ENCODE measurements at regions not wholly inside any gene's neighbourhood (a gene's known extent, or its start where the extent isn't known, plus 50 kb on each side); places are given as distances from the start of the nearest gene placed in this dataset.

DNA sequence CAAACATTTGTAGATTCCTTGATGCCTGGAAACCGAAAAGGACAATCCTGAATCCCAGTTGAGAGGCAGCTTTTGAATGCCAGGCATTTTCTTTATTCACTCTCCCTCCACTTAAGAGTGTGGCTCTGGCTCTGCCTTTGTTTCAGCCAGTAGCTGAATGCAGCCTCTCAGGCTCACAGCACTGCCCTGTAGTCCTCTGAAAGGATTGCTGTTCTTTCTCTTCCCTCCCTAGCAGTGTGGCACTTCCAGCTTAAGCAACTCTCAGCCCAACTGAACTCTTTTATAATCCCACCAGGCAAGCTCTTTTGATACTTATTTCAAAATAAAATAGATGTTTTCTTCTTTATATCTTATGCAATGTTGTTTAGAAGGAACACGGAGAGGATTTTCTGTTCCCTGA, 415.6 kb downstream of the GJA1 start:
- Histone ChIP-seq H3K9me3 (ENCODE audit: control insufficient read depth in 2 of 2, low read length in 2 of 2) (no peaks in the 10 kb centered on the region), H3K36me3 (ENCODE audit: control insufficient read depth, insufficient read depth, low read length) (no peaks in the 10 kb centered on the region), H3K4me1 (ENCODE audit: control insufficient read depth, insufficient read depth, low read length, poor library complexity, severe bottlenecking) (no peaks in the 10 kb centered on the region), H3K4me3 (ENCODE audit: low read depth, low read length) (no peak overlapping the region), H3K27ac (ENCODE audit: insufficient read depth, low read length, poor library complexity, severe bottlenecking) (no peak overlapping the region), H3K27me3 (ENCODE audit: control insufficient read depth, insufficient read depth, low read length) (no peaks in the 10 kb centered on the region)
- DNase-seq (no peak), ATAC-seq (ENCODE audit: low read depth in 2 of 2) (no peak)
- Mint-ChIP-seq H3K27me3 (no peaks in the 10 kb centered on the region), H3K27ac (no peak overlapping the region), H3K4me3 (no peak overlapping the region), H3K9me3 (peaks cover 0 to 7% (median 0%) of the 10 kb centered on the region in 7 donors), H3K4me1 (no peaks in the 10 kb centered on the region), H3K36me3 (no peaks in the 10 kb centered on the region)

DNA sequence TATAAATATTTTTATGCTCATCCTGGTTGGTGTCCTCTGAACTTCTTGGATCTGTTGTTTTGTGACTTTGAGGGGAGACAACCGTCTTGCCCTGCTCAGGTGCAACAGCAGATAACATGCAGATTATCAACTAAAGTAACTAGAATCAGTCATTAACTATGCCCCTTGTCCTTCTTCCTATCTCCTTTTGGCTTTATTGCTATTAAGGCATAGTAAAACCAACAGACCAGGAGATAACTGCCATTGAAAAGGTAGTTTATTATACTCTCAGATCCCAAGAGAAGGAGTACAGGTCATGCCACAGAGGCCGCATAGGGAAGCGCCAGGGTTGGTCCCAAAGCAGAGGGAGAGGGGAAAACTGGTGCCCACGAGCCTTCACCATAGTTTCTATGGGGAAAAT, 418.2 kb downstream of the GJA1 start:
- DNase-seq (no peak), ATAC-seq (ENCODE audit: low read depth in 2 of 2) (no peak)
- H3K27ac Mint-ChIP-seq = peak overlapping the region in 1 of 3 donors; percentile 7
- no peaks in the 10 kb centered on the region for H3K4me1 ChIP-seq (ENCODE audit: control insufficient read depth, insufficient read depth, low read length, poor library complexity, severe bottlenecking)
- H3K36me3 ChIP-seq (ENCODE audit: control insufficient read depth, insufficient read depth, low read length) = no peaks in the 10 kb centered on the region
- no peak overlapping the region for H3K27ac ChIP-seq (ENCODE audit: insufficient read depth, low read length, poor library complexity, severe bottlenecking)
- no peak overlapping the region for H3K4me3 ChIP-seq (ENCODE audit: low read depth, low read length)
- H3K4me3 Mint-ChIP-seq = no peak overlapping the region
- H3K9me3 ChIP-seq (ENCODE audit: control insufficient read depth in 2 of 2, low read length in 2 of 2) = no peaks in the 10 kb centered on the region
- H3K36me3 Mint-ChIP-seq = no peaks in the 10 kb centered on the region
- H3K27me3 ChIP-seq (ENCODE audit: control insufficient read depth, insufficient read depth, low read length) = no peaks in the 10 kb centered on the region
- H3K4me1 Mint-ChIP-seq = no peaks in the 10 kb centered on the region
- no peaks in the 10 kb centered on the region for H3K27me3 Mint-ChIP-seq
- peaks cover 0 to 11% (median 0%) of the 10 kb centered on the region in 7 donors for H3K9me3 Mint-ChIP-seq

DNA sequence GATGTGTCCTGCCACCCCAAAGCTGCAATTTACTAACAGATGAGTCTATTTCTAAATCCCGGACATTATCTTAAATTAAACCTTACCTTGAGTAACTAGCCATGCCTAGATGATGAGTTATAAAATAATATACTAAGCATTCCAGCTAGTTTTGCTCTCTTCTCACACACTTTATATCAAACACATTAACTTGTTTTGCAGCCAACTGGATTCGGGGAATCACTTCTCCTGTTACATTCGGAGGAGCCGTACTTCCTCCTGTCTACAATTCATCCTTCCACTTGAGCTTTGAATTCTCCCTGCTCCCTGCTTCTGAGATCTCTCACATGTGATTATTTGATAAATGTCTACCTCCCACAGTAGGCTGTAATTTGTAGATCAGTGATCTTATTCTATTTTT, 420.1 kb downstream of the GJA1 start:
- Mint-ChIP-seq H3K4me1 (no peaks in the 10 kb centered on the region), H3K27ac (no peak overlapping the region), H3K9me3 (peaks cover 0 to 11% (median 0%) of the 10 kb centered on the region in 7 donors), H3K36me3 (no peaks in the 10 kb centered on the region), H3K27me3 (no peaks in the 10 kb centered on the region), H3K4me3 (no peak overlapping the region)
- no peak for ATAC-seq (ENCODE audit: low read depth in 2 of 2)
- H3K4me3 ChIP-seq (ENCODE audit: low read depth, low read length) = no peak overlapping the region
- H3K36me3 ChIP-seq (ENCODE audit: control insufficient read depth, insufficient read depth, low read length) = no peaks in the 10 kb centered on the region
- no peak overlapping the region for H3K27ac ChIP-seq (ENCODE audit: insufficient read depth, low read length, poor library complexity, severe bottlenecking)
- no peaks in the 10 kb centered on the region for H3K4me1 ChIP-seq (ENCODE audit: control insufficient read depth, insufficient read depth, low read length, poor library complexity, severe bottlenecking)
- no peak for DNase-seq
- no peaks in the 10 kb centered on the region for H3K9me3 ChIP-seq (ENCODE audit: control insufficient read depth in 2 of 2, low read length in 2 of 2)
- no peaks in the 10 kb centered on the region for H3K27me3 ChIP-seq (ENCODE audit: control insufficient read depth, insufficient read depth, low read length)

DNA sequence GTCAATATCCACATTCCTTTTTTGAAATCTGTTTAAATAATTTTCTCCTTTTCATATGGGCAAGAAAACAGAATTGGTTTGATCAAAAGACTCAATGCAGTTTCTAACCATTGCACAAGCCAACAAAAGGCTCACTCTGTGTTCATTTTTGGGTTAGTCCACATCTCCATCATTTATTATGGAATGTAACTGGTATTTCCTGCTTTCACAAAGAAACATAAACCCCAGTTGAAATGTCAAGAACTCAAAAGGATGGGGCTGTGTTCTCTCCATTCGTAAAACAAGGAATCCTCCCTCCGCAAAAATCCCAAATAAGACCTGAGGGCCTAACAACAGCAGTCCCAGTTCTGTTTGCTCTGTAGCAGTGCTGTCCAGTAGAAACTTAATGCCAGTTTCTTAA, 420.9 kb downstream of the GJA1 start:
- Mint-ChIP-seq H3K27me3 (no peaks in the 10 kb centered on the region), H3K27ac (no peak overlapping the region), H3K4me3 (no peak overlapping the region), H3K9me3 (peaks cover 0 to 11% (median 0%) of the 10 kb centered on the region in 7 donors), H3K36me3 (no peaks in the 10 kb centered on the region), H3K4me1 (no peaks in the 10 kb centered on the region)
- H3K36me3 ChIP-seq (ENCODE audit: control insufficient read depth, insufficient read depth, low read length) = no peaks in the 10 kb centered on the region
- H3K9me3 ChIP-seq (ENCODE audit: control insufficient read depth in 2 of 2, low read length in 2 of 2) = no peaks in the 10 kb centered on the region
- no peaks in the 10 kb centered on the region for H3K27me3 ChIP-seq (ENCODE audit: control insufficient read depth, insufficient read depth, low read length)
- H3K27ac ChIP-seq (ENCODE audit: insufficient read depth, low read length, poor library complexity, severe bottlenecking) = no peak overlapping the region
- H3K4me1 ChIP-seq (ENCODE audit: control insufficient read depth, insufficient read depth, low read length, poor library complexity, severe bottlenecking) = no peaks in the 10 kb centered on the region
- no peak for DNase-seq
- no peak for ATAC-seq (ENCODE audit: low read depth in 2 of 2)
- no peak overlapping the region for H3K4me3 ChIP-seq (ENCODE audit: low read depth, low read length)

DNA sequence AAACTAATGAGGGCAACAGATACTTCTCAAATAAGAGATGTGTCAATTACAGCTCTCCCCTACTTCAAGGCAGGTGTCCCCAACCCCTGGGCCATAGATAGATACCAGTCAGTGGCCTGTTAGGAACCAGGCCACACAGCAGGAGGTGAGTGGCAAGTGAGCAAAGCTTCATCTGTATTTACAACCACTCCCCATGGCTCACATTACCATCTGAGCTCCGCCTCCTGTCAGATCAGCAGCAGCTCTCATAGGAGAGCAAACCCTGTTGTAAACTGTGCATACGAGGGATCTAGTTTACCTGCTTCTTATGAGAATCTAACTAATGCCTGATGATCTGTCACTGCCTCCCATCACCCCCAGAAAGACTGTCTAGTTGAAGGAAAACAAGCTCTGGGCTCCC, 422.1 kb downstream of the GJA1 start:
- Histone ChIP-seq H3K4me1 (ENCODE audit: control insufficient read depth, insufficient read depth, low read length, poor library complexity, severe bottlenecking) (no peaks in the 10 kb centered on the region), H3K9me3 (ENCODE audit: control insufficient read depth in 2 of 2, low read length in 2 of 2) (no peaks in the 10 kb centered on the region), H3K27ac (ENCODE audit: insufficient read depth, low read length, poor library complexity, severe bottlenecking) (no peak overlapping the region), H3K36me3 (ENCODE audit: control insufficient read depth, insufficient read depth, low read length) (no peaks in the 10 kb centered on the region), H3K4me3 (ENCODE audit: low read depth, low read length) (no peak overlapping the region), H3K27me3 (ENCODE audit: control insufficient read depth, insufficient read depth, low read length) (no peaks in the 10 kb centered on the region)
- Mint-ChIP-seq H3K4me3 (no peak overlapping the region), H3K9me3 (peaks cover 0 to 11% (median 0%) of the 10 kb centered on the region in 7 donors), H3K27me3 (no peaks in the 10 kb centered on the region), H3K27ac (no peak overlapping the region), H3K4me1 (no peaks in the 10 kb centered on the region), H3K36me3 (no peaks in the 10 kb centered on the region)
- ATAC-seq (ENCODE audit: low read depth in 2 of 2) (no peak), DNase-seq (no peak)

GRCh38 chr6:121858310-121858709, 422.9 kb downstream of the GJA1 start:
- DNase-seq (no peak), ATAC-seq (ENCODE audit: low read depth in 2 of 2) (no peak)
- Histone ChIP-seq H3K27ac (ENCODE audit: insufficient read depth, low read length, poor library complexity, severe bottlenecking) (no peak overlapping the region), H3K4me1 (ENCODE audit: control insufficient read depth, insufficient read depth, low read length, poor library complexity, severe bottlenecking) (no peaks in the 10 kb centered on the region), H3K27me3 (ENCODE audit: control insufficient read depth, insufficient read depth, low read length) (no peaks in the 10 kb centered on the region), H3K9me3 (ENCODE audit: control insufficient read depth in 2 of 2, low read length in 2 of 2) (no peaks in the 10 kb centered on the region), H3K36me3 (ENCODE audit: control insufficient read depth, insufficient read depth, low read length) (no peaks in the 10 kb centered on the region), H3K4me3 (ENCODE audit: low read depth, low read length) (no peak overlapping the region)
- Mint-ChIP-seq H3K4me1 (no peaks in the 10 kb centered on the region), H3K36me3 (no peaks in the 10 kb centered on the region), H3K4me3 (no peak overlapping the region), H3K27ac (no peak overlapping the region), H3K9me3 (peaks cover 0 to 11% (median 4%) of the 10 kb centered on the region in 7 donors), H3K27me3 (no peaks in the 10 kb centered on the region)

DNA sequence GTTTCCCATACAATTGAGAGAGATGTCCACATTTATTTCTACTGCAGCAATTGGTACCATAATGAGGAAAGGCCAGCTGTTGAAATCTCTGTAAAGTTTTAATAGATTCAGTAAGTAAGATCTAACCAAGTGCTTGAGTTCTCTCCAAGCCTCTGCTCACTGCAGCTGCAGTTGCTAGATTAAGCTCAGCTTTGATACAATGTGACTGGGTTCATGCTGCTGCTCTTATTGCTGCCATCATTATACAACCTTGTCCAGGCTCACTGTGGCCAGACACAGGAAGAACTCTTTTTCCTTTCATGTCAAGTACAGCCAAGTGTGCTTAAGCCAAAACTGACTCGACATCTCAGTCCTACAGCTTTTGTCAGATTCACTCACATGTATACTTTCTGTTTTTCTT, 423.5 kb downstream of the GJA1 start:
- no peak overlapping the region for H3K4me3 Mint-ChIP-seq
- no peak overlapping the region for H3K27ac Mint-ChIP-seq
- no peaks in the 10 kb centered on the region for H3K36me3 ChIP-seq (ENCODE audit: control insufficient read depth, insufficient read depth, low read length)
- no peak overlapping the region for H3K4me3 ChIP-seq (ENCODE audit: low read depth, low read length)
- H3K4me1 ChIP-seq (ENCODE audit: control insufficient read depth, insufficient read depth, low read length, poor library complexity, severe bottlenecking) = no peaks in the 10 kb centered on the region
- no peaks in the 10 kb centered on the region for H3K9me3 ChIP-seq (ENCODE audit: control insufficient read depth in 2 of 2, low read length in 2 of 2)
- H3K27me3 ChIP-seq (ENCODE audit: control insufficient read depth, insufficient read depth, low read length) = no peaks in the 10 kb centered on the region
- H3K27ac ChIP-seq (ENCODE audit: insufficient read depth, low read length, poor library complexity, severe bottlenecking) = no peak overlapping the region
- no peaks in the 10 kb centered on the region for H3K4me1 Mint-ChIP-seq
- H3K27me3 Mint-ChIP-seq = no peaks in the 10 kb centered on the region
- peaks cover 0 to 9% (median 5%) of the 10 kb centered on the region in 7 donors for H3K9me3 Mint-ChIP-seq
- no peak for DNase-seq
- ATAC-seq (ENCODE audit: low read depth in 2 of 2) = no peak
- H3K36me3 Mint-ChIP-seq = no peaks in the 10 kb centered on the region

DNA sequence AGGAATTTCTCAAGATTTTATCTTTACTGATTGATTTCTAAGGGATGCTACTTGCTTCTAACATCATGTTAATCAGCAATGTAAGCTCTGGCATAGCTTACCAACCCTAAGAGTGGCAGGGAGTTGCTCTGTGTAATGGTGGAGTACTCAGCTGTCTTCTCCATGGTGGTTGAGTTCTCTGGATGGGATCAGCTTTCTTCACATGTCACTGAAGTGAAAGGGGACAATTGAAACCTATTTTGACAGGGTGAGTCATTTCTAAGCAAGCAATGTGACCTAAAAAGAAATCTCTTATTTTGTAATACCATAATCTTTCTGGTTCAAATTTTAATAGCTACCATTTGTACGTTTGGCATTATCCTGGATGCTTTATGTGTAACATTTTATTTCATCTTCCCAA, 430.4 kb downstream of the GJA1 start:
- no peaks in the 10 kb centered on the region for H3K4me1 Mint-ChIP-seq
- Histone ChIP-seq H3K4me1 (ENCODE audit: control insufficient read depth, insufficient read depth, low read length, poor library complexity, severe bottlenecking) (no peaks in the 10 kb centered on the region), H3K9me3 (ENCODE audit: control insufficient read depth in 2 of 2, low read length in 2 of 2) (no peaks in the 10 kb centered on the region), H3K27ac (ENCODE audit: insufficient read depth, low read length, poor library complexity, severe bottlenecking) (no peak overlapping the region), H3K36me3 (ENCODE audit: control insufficient read depth, insufficient read depth, low read length) (no peaks in the 10 kb centered on the region), H3K27me3 (ENCODE audit: control insufficient read depth, insufficient read depth, low read length) (no peaks in the 10 kb centered on the region), H3K4me3 (ENCODE audit: low read depth, low read length) (no peak overlapping the region)
- ATAC-seq (ENCODE audit: low read depth in 2 of 2) = no peak
- no peaks in the 10 kb centered on the region for H3K27me3 Mint-ChIP-seq
- H3K9me3 Mint-ChIP-seq = peaks cover 1 to 9% (median 5%) of the 10 kb centered on the region in 7 donors
- H3K4me3 Mint-ChIP-seq = no peak overlapping the region
- H3K36me3 Mint-ChIP-seq = no peaks in the 10 kb centered on the region
- DNase-seq = no peak
- no peak overlapping the region for H3K27ac Mint-ChIP-seq

All from CD4-positive, CD25-positive, alpha-beta regulatory T cell (primary cell).